OCI-LY3 (cell line): ENCODE measurements at regions not wholly inside any gene's neighbourhood (a gene's known extent, or its start where the extent isn't known, plus 50 kb on each side); places are given as distances from the start of the nearest gene placed in this dataset.

ENCODE experiments used
- CTCF ChIP-seq: fragments of 200-600, 300-600 bp; sonication (generic); IDR thresholded peaks from 2 replicates; pipeline ENCODE4 v1.5.1; 2014; ENCODE audit warnings: antibody characterized with exemption, low read length, low read depth
- EZH2phosphoT487 ChIP-seq: fragments of 200-600 bp; shearing (Covaris generic); IDR thresholded peaks from 2 replicates; pipeline ENCODE4 v1.6.1; 2018; ENCODE audit warnings: antibody characterized with exemption, mixed run types, low read depth

DNA sequence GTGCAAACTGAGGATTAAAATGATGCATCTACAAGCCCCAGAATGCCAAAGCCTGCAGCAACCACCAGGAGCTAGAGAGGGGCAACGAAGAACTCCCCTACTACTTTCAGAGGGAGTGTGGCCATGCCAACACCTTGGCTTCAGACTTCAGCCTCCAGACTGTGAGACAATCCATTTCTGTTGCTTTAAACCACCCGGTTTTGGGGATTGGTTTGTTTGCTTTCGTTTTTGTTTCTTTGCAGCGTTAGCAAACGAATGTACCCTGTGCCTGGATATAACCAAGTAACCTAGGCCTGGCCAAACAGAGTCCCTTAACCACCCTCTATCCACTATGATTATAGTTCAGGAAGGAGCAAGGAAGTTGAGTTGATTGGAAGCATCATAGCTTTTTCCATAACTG, 171.2 kb upstream of the NCK2 start:
- TF ChIP-seq CTCF (no peak), EZH2phosphoT487 (no peak)
